GM13976 (cell line): ENCODE measurements at regions not wholly inside any gene's neighbourhood (a gene's known extent, or its start where the extent isn't known, plus 50 kb on each side); places are given as distances from the start of the nearest gene placed in this dataset.

Experiments used
- DNase-seq: peaks from one replicate; pipeline ENCODE4 v3.0.0; 2012; ENCODE audit warnings: low spot score
- CTCF ChIP-seq: IDR thresholded peaks from 2 replicates; pipeline ENCODE4 v1.5.1; 2012; ENCODE audit warnings: borderline replicate concordance, mild to moderate bottlenecking; ENCODE audit not compliant: insufficient read depth; ENCODE audit errors: extremely low read depth, missing control alignments, control extremely low read depth
- in situ Hi-C: fragments of 300-500 bp; cut with MboI; formaldehyde crosslinking; loops from one replicate; pipeline ENCODE4 v1.12.0; 2022; ENCODE audit warnings: low sequenced_read_pairs, mixed read lengths, inconsistent platforms; ENCODE audit not compliant: unreplicated experiment

- no peak for TF ChIP-seq CTCF
- DNase-seq = no peak
- in situ Hi-C loops = no loop called here
Measured at GRCh38 chr16:59605706-59606105, 871.6 kb upstream of the GOT2 start.

- no peak for TF ChIP-seq CTCF
- in situ Hi-C loops = no loop called here
- no peak for DNase-seq
Measured at GRCh38 chr16:59604354-59604753, 870.2 kb upstream of the GOT2 start.

- in situ Hi-C loops = no loop called here
- no peak for DNase-seq
- TF ChIP-seq CTCF = no peak
Measured at GRCh38 chr16:59601452-59601851, 867.3 kb upstream of the GOT2 start.

GRCh38 chr16:59597269-59597668 lies 863.2 kb upstream of the GOT2 start:
- no peak for TF ChIP-seq CTCF
- DNase-seq = no peak
- in situ Hi-C loops = no loop called here

GRCh38 chr16:59596693-59597092 lies 862.6 kb upstream of the GOT2 start:
- in situ Hi-C loops = no loop called here
- TF ChIP-seq CTCF = no peak
- DNase-seq = no peak

- no peak for TF ChIP-seq CTCF
- in situ Hi-C loops = no loop called here
- no peak for DNase-seq
Measured at GRCh38 chr16:59593194-59593661, 859.1 kb upstream of the GOT2 start.

- no peak for TF ChIP-seq CTCF
- in situ Hi-C loops = no loop called here
- no peak for DNase-seq
Measured at GRCh38 chr16:59591480-59591879, 857.4 kb upstream of the GOT2 start.
